Left cardiac atrium (tissue), 4 donors: ENCODE measurements at regions not wholly inside any gene's neighbourhood (a gene's known extent, or its start where the extent isn't known, plus 50 kb on each side); places are given as distances from the start of the nearest gene placed in this dataset.
"Not testable (repeated sequence)": the region's sequence is repeated elsewhere in the genome, so short reads cannot be mapped to it uniquely, and the experiment has no call there.

Source experiments
- ATAC-seq, 2 donors: fragments of 200-7000 bp; cut with Tn5 transposase; one replicate each; pipeline ENCODE4 v1.9.1; 2020; ENCODE audit warnings: mild to moderate bottlenecking in 2 of 2, moderate library complexity in 2 of 2
- DNase-seq: peaks from one replicate; pipeline ENCODE4 v3.0.0-alpha.2; 2020
- intact Hi-C, 2 donors: fragments of 100-400 bp; cut with DNase I; formaldehyde crosslinking; loops; one replicate each; pipeline versions ENCODE4 v1.14.1 to v1.15.1; 2022 to 2023
- donor health status: DM: no; HTN: yes; CAD: no.
- donor health status: DM: no; HTN: yes; CAD: no; lungs with severe emphysema.
- donor health status: DM: yes; HTN: yes; CAD: no.
- donor health status: Dilated cardiomyopathy.

DNA sequence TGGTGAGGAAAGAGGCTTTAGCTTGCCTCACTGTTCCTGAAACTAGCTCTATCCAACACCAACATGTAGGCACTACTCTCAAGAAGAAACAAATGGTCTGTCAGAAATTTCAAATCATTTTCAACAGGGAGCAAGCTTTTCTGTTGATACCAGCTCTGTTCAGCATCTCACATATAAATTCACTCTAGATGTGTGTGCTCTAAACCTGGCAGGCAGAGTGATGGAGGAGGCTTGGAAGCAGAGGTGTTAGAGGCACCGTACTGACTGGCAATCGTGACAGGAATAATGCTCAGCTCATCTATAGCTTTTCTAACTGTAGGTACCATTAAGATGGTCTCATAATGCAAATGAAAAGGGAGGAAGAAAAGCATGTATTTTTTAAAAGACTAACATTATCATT lies 597.2 kb upstream of the NECTIN3 start:
- ATAC-seq (no peak), DNase-seq (no peak)
- intact Hi-C loops = no loop called here

DNA sequence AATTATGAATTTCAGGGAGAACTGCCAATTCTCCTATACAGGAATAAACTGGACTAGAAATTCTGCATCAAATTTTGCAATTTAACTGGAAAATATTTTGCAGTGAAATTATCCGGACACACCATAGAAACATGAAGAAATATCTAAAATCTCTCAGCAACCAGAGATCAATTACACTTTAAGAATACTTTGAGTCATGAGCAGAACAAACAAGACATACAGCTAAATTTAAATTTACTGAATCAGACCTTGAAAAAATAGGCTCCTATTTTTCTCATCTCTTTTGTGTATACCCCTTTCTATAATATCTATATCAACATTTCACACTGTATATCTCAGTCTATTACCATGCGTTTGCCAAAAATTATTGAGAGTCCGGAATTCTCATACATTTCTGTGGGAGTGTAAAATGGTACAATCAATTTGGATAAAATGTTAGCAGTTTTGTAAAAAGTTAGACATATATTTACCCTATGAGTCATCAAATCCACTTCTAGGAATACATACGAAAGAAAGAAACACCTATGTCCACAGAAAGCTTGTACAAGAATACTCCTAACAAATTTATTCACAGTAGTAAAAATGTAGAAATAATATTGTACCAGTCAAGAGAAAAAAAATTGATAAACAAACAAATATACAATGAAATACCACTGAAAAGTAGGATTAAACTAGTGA lies 593.1 kb upstream of the NECTIN3 start:
- ATAC-seq (no peak), DNase-seq (no peak)
- intact Hi-C loops = no loop called here

DNA sequence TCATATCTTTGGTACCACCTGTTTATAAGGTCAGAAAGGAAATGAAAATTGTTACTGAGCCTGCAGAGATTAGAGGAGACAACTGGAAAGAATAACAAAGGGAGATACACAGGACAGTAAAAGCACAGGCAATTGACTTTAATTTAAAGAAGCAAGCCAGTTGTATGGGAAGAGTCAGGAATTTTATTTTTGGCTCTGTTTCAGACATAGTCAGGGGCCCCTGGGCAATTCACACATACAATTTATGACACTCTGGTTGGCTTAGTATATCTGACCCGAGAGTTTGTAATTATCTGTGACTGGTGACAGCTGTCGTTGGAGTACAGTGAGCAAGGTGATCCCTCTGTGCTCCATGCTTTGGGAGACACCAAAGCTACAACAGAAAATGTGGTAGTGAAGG lies 591.9 kb upstream of the NECTIN3 start:
- ATAC-seq = no peak
- intact Hi-C loops = no loop called here

DNA sequence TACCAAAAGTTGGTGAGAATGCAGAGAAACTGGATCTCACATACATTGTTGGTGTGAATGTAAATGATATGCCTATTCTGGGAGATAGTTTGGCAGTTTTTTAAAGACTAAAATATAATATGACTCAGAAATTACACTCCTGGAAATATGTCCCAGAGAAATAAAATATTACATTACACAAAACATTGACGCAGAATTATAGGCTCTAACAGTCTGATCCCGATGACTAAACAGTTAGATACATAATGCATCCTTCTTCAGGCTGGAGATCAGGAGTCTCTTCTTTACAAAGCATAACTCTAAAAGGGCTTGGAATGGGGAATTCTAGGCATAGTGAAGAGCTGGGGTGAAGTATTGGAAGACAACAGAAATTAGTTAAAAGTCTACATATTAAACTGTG lies 586.2 kb upstream of the NECTIN3 start:
- intact Hi-C loops = no loop called here
- DNase-seq = no peak
- no peak for ATAC-seq

More for the DNA sequence above, 591.9 kb upstream of the NECTIN3 start:
- DNase-seq = no peak

DNA sequence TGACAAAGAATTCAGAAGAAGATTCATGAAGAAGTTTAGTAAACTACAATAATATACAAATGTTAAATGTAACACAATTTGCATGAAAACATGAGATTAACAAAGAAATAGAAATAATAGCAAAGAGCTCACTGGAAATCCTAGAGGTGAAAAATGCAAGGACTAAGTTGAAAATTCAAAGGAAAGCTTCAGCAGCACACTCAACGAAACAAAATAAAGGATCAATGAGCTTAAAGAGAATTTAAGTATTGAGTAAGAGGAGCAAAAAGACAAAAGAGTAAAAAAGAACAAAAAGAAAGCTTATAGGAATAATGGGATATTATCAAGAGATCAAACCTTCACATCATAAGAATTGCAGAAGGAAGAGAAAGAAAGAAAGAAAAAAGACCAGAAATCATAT lies 583.8 kb upstream of the NECTIN3 start:
- intact Hi-C loops = no loop called here
- DNase-seq = no peak

DNA sequence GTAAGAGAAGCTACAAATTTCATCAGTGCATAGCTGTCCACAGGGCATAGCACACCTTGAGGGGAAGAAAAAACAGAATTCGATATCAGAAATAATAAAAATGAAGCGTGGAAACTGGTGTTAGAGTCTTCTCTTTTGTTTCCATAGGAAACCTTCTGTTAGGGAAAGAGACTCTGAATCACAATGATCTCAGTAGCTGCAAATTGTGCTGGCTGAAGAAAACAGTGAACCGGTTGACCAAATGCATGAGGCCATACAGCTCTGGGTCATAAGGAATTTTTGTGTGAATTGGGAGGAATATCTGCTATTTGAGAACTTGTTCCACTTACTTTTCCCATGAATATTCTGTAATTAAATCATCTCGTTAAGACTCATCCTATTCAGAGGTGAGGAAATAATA lies 580.2 kb upstream of the NECTIN3 start:
- intact Hi-C loops = no loop called here
- no peak for ATAC-seq
- no peak for DNase-seq

More for the DNA sequence above, 583.8 kb upstream of the NECTIN3 start:
- no peak for ATAC-seq

DNA sequence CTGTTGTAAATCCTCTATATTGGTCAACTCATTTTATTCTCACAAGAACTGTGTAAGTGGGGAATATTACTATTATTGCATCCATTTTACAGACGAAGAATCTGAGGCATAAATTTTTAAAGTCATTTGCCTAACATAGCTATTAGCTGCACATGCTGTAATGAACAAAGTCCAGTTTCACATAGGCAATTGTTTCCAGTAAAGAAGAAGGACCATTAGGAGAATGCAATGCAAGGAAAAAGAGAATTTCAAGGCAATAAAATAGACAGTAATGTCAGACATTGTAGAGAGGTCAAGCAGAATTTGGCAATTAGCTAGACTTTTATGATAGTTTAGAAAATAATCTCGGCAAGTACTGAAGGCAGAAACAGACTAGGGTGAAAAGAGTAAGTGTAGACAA lies 578.7 kb upstream of the NECTIN3 start:
- ATAC-seq (no peak), DNase-seq (no peak)
- intact Hi-C loops = no loop called here

DNA sequence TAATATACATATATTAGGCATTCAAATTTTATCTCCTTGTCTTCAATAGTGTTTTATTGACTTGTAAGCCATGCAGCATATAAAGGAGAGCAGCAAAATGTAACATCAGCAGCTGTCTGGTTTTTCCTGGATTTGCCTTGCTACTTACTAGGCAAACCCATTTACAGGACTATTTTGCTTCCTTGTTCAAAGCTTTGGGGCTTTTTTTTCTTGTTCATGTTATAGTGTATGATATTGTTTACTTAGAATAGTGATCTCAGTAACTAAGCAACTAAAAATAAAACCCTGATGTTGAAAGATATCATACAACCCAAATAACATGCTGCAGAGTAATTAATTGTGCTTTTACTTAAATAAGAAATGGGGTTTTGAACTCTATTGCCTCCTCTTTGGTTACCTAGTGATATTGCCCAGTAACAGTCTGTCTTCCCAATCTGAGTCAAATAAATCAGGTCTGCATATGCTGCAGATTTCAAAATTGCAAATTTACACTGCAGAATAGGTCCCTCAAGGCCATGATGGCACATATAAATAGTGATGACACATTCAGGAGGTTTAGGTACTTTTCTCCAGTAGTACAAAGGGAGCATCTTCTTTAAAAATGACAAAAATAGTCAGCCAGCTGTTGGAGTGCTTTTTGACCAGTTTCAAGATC lies 578.1 kb upstream of the NECTIN3 start:
- intact Hi-C loops = no loop called here
- DNase-seq = no peak
- no peak for ATAC-seq

DNA sequence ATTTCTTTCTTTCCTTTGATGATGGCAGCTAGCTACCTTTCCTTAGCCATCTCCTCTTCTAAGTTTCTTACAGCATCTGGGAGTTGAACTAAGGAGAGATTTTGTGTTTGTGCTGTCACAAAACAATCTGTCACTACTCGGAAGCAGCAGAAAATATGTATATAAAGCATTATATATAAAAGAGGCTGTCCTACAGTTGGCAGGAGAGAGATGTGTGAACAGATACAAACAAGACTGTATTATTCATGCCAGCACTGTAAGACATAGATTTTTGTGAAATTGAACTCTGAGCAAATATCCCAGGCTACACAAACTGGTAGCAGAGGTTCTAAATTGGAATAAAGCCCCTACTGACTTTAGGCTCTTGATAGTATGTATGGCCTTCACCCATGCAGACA lies 577.5 kb upstream of the NECTIN3 start:
- ATAC-seq = no peak
- no peak for DNase-seq
- intact Hi-C loops = no loop called here

DNA sequence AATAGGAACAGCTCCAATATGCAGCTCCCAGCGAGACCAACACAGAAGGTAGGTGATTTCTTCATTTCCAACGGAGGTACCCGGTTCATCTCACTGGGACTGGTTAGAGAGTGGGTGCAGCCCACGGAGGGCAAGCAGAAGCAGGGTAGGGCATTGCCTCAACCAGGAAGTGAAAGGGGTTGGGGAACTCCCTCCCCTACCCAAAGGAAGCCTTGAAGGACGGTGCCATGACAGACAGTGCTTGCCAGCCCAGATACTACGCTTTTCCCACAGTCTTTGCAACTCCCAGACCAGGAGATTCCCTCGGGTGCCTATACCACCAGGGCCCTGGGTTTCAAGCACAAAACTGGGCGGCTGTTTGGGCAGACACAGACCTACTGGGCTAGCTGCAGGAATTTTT lies 576.9 kb upstream of the NECTIN3 start:
- no peak for DNase-seq
- intact Hi-C loops = no loop called here
- no peak for ATAC-seq

DNA sequence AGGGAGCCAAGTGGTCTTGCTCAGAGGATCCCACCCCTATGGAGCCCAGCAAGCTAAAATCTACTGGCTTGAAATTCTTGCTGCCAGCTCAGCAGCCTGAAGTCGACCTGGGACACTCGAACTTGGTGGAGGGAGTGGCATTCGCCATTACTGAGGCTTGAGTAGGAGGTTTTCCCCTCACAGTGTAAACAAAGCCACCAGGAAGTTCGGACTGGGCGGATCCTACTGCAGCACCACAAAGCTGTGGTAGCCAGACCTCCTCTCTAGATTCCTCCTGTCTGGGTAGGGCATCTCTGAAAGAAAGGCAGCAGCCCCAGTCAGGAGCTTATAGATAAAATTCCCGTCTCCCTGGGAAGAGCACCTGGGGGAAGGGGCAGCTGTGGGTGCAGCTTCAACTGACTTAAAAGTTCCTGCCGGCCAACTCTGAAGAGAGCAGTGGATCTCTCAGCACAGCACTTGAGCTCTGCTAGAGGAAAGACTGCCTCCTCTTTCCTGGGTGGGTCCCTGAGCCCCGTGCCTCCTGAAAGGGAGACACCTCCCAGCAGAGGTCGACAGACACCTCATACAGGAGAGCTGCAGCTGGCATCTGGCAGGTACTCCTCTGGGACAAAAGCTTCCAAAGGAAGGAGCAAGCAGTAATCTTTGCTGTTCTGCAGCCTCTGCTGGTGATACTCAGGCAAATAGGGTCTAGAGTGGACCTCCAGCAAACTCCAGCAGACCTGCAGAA lies 576.3 kb upstream of the NECTIN3 start:
- intact Hi-C loops = no loop called here
- ATAC-seq = no peak

DNA sequence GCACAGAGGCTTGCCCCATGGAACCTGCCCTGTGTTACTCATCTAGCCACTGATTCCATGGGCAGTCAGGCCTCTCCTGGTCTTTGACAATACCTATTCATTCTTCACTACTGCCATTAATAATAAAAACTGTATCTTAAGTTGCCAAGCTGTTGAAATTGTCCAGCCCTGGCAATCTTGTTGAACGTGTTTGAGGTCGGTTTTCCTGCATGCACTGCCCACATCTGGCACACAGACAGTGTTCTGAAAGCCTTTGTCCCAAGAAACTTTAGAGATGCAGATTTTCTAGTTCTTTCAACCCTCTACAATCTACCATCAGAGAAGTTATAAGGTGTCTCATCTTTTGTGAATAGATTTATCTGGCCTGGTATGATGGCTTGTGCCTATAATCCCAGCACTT lies 567.2 kb upstream of the NECTIN3 start:
- no peak for ATAC-seq
- no peak for DNase-seq
- intact Hi-C loops = no loop called here

More for the DNA sequence above, 576.3 kb upstream of the NECTIN3 start:
- no peak for DNase-seq

DNA sequence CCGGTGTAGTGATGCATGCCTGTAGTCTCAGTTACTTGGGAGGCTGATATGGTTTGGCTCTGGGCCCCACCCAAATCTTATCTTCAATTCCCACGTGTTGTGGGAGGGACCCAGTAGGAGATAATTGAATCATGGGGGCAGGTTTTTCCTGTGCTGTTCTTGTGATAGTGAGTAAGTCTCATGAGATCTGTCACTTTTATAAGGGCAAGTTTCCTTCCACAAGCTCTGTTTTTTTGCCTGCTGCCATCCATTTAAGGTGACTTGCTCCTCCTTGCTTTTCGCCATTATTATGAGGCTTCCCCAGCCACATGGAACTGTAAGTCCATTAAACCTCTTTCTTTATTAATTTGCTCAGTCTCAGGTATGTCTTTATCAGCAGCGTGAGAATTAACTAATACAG lies 566.7 kb upstream of the NECTIN3 start:
- ATAC-seq (no peak), DNase-seq (no peak)
- intact Hi-C loops = no loop called here

DNA sequence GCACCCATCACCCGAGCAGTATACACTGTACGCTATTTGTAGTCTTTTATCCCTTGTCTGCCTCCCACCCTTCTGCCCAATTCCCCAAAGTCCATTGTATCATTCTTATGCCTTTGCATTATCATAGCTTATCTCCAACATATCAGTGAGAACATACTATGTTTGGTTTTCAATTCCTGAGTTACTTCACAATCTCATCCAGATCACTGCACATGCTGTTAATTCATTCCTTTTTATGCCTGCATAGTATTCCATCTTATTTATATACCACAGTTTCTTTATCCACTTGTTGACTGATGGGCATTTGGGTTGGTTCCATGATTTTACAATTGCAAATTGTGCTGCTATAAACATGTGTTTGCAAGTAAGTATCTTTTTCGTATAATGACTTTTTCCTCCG lies 564.7 kb upstream of the NECTIN3 start:
- DNase-seq = no peak
- intact Hi-C loops = no loop called here
- ATAC-seq = no peak

DNA sequence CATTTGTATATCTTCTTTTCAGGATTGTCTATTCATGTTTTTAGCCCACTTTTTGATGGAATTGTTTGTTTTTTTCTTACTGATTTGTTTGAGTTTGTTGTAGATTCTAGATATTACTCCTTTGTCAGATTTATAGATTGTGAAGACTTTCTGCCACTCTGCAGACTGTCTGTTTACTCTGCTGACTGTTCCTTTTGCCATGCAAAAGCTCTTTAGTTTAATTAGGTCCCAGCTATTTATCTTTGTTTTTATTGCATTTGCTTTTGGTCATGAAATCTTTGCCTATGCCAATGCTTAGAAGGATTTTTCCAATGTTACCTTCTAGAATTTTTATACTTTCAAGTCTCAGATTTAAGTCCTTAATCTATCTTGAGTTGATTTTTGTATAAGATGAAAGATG lies 564.0 kb upstream of the NECTIN3 start:
- intact Hi-C loops, ATAC-seq, DNase-seq: not testable (repeated sequence)

DNA sequence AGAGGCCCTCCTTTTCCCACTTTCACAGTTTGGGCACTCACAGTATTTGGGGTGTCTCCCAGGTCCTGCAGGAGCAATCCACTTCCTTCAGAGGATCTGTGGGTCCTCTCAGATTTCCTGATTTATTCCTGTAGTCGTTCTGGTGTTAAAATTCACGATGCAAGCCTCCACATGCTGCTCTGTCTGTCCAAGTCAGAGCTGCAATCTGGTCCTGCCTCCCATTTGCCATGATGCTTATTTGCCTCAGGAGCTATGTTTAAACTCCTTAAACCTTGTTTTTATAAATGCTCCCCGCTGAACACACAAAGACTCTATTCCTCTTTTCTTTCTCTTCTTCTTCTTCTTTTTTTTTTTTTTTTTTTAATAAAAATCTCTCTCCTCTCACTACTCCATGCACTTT lies 558.7 kb upstream of the NECTIN3 start:
- ATAC-seq (no peak), DNase-seq (no peak)
- intact Hi-C loops = no loop called here

DNA sequence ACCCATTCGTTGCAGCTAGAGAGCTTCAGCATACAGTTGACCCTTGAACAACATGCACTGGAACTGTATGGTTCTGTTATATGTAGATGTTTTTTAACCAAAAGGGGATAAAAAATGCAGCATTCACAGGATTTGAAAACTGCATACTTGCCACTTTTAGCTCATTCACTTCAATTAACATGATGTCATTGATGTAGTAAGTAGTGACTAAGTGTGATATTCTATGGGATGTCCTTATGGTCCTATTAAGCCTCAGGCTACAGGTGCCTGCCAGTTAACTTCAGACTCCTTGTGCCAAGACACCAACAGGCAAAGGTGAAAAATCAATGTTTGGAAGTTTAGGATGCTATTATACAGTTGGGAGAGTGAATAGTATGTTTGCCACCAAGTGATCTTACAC lies 553.6 kb upstream of the NECTIN3 start:
- no peak for ATAC-seq
- intact Hi-C loops = no loop called here
- DNase-seq = no peak

DNA sequence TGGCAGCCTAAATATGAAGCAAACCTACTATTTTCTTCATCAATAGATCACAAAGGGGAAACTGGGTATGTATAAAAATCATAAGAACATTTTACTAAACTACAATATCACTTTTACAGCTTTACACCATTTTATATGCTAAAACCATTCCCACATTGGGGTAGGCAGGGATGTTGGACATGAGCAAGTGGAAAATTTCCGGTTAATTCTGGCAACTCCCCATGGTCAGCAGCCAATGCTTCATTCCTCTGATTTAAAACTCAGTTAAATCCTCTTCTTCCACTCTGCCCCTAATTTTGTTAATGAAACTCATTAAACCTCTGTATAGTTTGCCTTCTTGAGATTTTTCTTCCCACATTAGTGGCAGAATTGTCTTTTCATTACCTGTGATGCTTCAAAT lies 552.5 kb upstream of the NECTIN3 start:
- intact Hi-C loops = no loop called here
- DNase-seq (no peak), ATAC-seq (no peak)

DNA sequence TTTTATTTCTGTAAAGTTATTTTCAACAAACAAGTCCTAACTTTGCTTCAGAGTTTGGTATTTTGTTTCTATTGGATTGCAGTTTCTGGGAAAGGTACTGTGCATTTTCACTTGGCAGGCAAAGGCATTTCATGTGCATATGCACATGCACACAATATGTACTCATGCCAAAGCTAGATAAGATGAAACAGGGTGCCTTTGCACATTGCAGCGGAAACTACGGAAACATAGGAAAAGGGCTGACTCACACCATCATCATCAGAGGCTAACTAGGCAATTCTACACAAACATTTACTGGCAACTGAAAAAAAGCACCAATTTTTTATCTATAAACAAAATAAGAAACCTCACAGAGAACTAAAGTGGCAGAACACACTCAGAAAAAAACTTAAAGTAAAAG lies 550.6 kb upstream of the NECTIN3 start:
- intact Hi-C loops = no loop called here
- ATAC-seq (peak in 1 of 2 donors; percentile 70), DNase-seq (no peak)

DNA sequence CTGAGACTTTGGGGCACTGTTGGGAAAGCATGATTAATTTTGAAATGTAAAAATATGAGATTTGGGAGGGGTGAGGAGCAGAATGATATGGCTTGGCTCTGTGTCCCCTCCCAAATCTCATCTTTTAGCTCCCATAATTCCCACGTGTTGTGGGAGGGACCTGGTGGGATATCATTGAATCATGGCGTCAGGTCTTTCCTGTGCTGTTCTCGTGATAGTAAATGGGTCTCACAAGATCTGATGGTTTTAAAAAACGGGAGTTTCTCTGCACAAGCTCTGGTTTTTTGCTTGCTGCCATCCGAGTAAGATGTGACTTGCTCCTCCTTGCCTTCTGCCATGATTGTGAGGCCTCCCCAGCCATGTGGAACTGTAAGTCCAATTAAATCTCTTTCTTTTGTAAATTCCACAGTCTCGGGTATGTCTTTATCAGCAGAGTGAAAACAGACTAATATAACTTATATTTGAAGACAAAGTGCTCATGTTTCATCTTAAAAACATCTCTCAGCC lies 546.0 kb upstream of the NECTIN3 start:
- DNase-seq, intact Hi-C loops, ATAC-seq: not testable (repeated sequence)
